DOHH2 (cell line): ENCODE measurements at regions not wholly inside any gene's neighbourhood (a gene's known extent, or its start where the extent isn't known, plus 50 kb on each side); places are given as distances from the start of the nearest gene placed in this dataset.

Experiments used
- H3F3A ChIP-seq: fragments of 200-600 bp; sonication (generic), shearing (Covaris generic); 2 replicates; pipeline ENCODE4 v1.6.0; 2016; ENCODE audit warnings: antibody characterized with exemption, mild to moderate bottlenecking; ENCODE audit not compliant: control insufficient read depth, insufficient read depth
- H3K27ac ChIP-seq: fragments of 200-600 bp; sonication (generic); 2 replicates; pipeline ENCODE4 v1.5.1; 2014; ENCODE audit warnings: low read depth, mild to moderate bottlenecking, low read length, moderate library complexity
- H3K27me3 ChIP-seq: fragments of 200-600 bp; sonication (generic); 2 replicates; pipeline ENCODE4 v1.6.1; 2014; ENCODE audit warnings: mild to moderate bottlenecking, low read length, mixed read lengths; ENCODE audit not compliant: control insufficient read depth
- H3K36me3 ChIP-seq: fragments of 200-600 bp; sonication (generic); 2 replicates; pipeline ENCODE4 v1.6.1; 2014; ENCODE audit warnings: mild to moderate bottlenecking, low read length, moderate library complexity, mixed read lengths; ENCODE audit not compliant: control insufficient read depth
- H3K4me1 ChIP-seq: fragments of 200-600 bp; sonication (generic); 2 replicates; pipeline ENCODE4 v1.6.1; 2014; ENCODE audit warnings: mild to moderate bottlenecking, low read length, mixed read lengths; ENCODE audit not compliant: control insufficient read depth
- H3K4me2 ChIP-seq: fragments of 200-600 bp; sonication (generic); 2 replicates; pipeline ENCODE4 v1.6.0; 2014; ENCODE audit warnings: mild to moderate bottlenecking, low read length, moderate library complexity
- H3K4me3 ChIP-seq: fragments of 200-600 bp; sonication (generic); 2 replicates; pipeline ENCODE4 v1.5.1; 2014; ENCODE audit warnings: mild to moderate bottlenecking, low read length, mixed read lengths
- H3K79me2 ChIP-seq: fragments of 200-600 bp; sonication (generic); 2 replicates; pipeline ENCODE4 v1.6.1; 2014; ENCODE audit warnings: mild to moderate bottlenecking, low read length, mixed read lengths; ENCODE audit not compliant: control insufficient read depth
- H3K9me2 ChIP-seq: fragments of 200-600 bp; sonication (generic); replicated peaks from 2 replicates; pipeline ENCODE4 v1.6.1; 2014; ENCODE audit warnings: mild to moderate bottlenecking, low read length, mixed read lengths; ENCODE audit not compliant: control insufficient read depth
- H3K9me3 ChIP-seq: fragments of 200-600 bp; sonication (generic); 2 replicates; pipeline ENCODE4 v1.6.1; 2014; ENCODE audit warnings: antibody characterized with exemption, low read length, mixed read lengths; ENCODE audit not compliant: control insufficient read depth, insufficient read depth
- H4K20me1 ChIP-seq: fragments of 200-600 bp; sonication (generic); 2 replicates; pipeline ENCODE4 v1.6.0; 2014; ENCODE audit warnings: low read depth, mild to moderate bottlenecking, antibody characterized with exemption, low read length, moderate library complexity; ENCODE audit not compliant: control insufficient read depth, insufficient read depth
- EZH2phosphoT487 ChIP-seq: fragments of 200-600 bp; sonication (generic); IDR thresholded peaks from 2 replicates; pipeline ENCODE4 v1.6.1; 2017; ENCODE audit warnings: borderline replicate concordance, mild to moderate bottlenecking, antibody characterized with exemption, low read length, moderate library complexity, mixed read lengths
- TF ChIP-seq, protein P1 (sequence below): fragments of 200-600 bp; sonication (generic); IDR thresholded peaks from one replicate; pipeline ENCODE4 v1.5.1; 2014; ENCODE audit warnings: antibody characterized with exemption, mild to moderate bottlenecking, low read depth, low read length; ENCODE audit not compliant: poor library complexity, severe bottlenecking

- Histone ChIP-seq H3K4me2 (no peak overlapping the region), H3K36me3 (no peaks in the 10 kb centered on the region), H3K4me1 (peaks cover 6% of the 10 kb centered on the region), H3K9me3 (no peaks in the 10 kb centered on the region), H3K27me3 (no peaks in the 10 kb centered on the region), H3K4me3 (no peak overlapping the region), H4K20me1 (no peaks in the 10 kb centered on the region), H3K79me2 (no peaks in the 10 kb centered on the region), H3K9me2 (no peaks in the 10 kb centered on the region), H3K27ac (no peak overlapping the region), H3F3A (no peaks in the 10 kb centered on the region)
- TF ChIP-seq EZH2phosphoT487, result no peak
- TF ChIP-seq, protein P1, sequence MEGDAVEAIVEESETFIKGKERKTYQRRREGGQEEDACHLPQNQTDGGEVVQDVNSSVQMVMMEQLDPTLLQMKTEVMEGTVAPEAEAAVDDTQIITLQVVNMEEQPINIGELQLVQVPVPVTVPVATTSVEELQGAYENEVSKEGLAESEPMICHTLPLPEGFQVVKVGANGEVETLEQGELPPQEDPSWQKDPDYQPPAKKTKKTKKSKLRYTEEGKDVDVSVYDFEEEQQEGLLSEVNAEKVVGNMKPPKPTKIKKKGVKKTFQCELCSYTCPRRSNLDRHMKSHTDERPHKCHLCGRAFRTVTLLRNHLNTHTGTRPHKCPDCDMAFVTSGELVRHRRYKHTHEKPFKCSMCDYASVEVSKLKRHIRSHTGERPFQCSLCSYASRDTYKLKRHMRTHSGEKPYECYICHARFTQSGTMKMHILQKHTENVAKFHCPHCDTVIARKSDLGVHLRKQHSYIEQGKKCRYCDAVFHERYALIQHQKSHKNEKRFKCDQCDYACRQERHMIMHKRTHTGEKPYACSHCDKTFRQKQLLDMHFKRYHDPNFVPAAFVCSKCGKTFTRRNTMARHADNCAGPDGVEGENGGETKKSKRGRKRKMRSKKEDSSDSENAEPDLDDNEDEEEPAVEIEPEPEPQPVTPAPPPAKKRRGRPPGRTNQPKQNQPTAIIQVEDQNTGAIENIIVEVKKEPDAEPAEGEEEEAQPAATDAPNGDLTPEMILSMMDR, result no peak
These were observed 95.7 kb downstream of the KCTD12 start for GRCh38 chr13:76790526-76790925.

- Histone ChIP-seq H3K36me3 (no peaks in the 10 kb centered on the region), H3K79me2 (no peaks in the 10 kb centered on the region), H3K9me3 (no peaks in the 10 kb centered on the region), H3K4me3 (no peak overlapping the region), H3K4me2 (no peak overlapping the region), H3F3A (no peaks in the 10 kb centered on the region), H3K27me3 (no peaks in the 10 kb centered on the region; the same call in 1 of the 2 replicates), H4K20me1 (no peaks in the 10 kb centered on the region), H3K27ac (no peak overlapping the region), H3K4me1 (peaks cover 6% of the 10 kb centered on the region), H3K9me2 (no peaks in the 10 kb centered on the region)
- TF ChIP-seq EZH2phosphoT487, result no peak
- TF ChIP-seq, protein P1, result no peak
These were observed 102.4 kb downstream of the KCTD12 start for GRCh38 chr13:76783798-76784197.

- no peaks in the 10 kb centered on the region for H3F3A ChIP-seq
- no peaks in the 10 kb centered on the region for H3K9me3 ChIP-seq
- H3K27me3 ChIP-seq, result no peaks in the 10 kb centered on the region; the same call in 1 of the 2 replicates
- TF ChIP-seq, protein P1, result no peak
- no peak for TF ChIP-seq EZH2phosphoT487
- no peaks in the 10 kb centered on the region for H4K20me1 ChIP-seq
- no peaks in the 10 kb centered on the region for H3K36me3 ChIP-seq
- no peaks in the 10 kb centered on the region for H3K4me1 ChIP-seq
- no peaks in the 10 kb centered on the region for H3K9me2 ChIP-seq
- H3K4me3 ChIP-seq, result no peak overlapping the region
- no peak overlapping the region for H3K4me2 ChIP-seq
- no peak overlapping the region for H3K27ac ChIP-seq
- H3K79me2 ChIP-seq, result no peaks in the 10 kb centered on the region
These were observed 107.4 kb downstream of the KCTD12 start for GRCh38 chr13:76778853-76779252.

GRCh38 chr13:76777096-76777495 lies 109.1 kb downstream of the KCTD12 start:
- no peak overlapping the region for H3K4me2 ChIP-seq
- H3K27me3 ChIP-seq, result no peaks in the 10 kb centered on the region
- no peaks in the 10 kb centered on the region for H3K36me3 ChIP-seq
- TF ChIP-seq, protein P1, result no peak
- TF ChIP-seq EZH2phosphoT487, result no peak
- no peaks in the 10 kb centered on the region for H3F3A ChIP-seq
- no peak overlapping the region for H3K27ac ChIP-seq
- no peaks in the 10 kb centered on the region for H3K9me2 ChIP-seq
- no peaks in the 10 kb centered on the region for H3K4me1 ChIP-seq
- H3K9me3 ChIP-seq, result no peaks in the 10 kb centered on the region
- H4K20me1 ChIP-seq, result no peaks in the 10 kb centered on the region
- H3K79me2 ChIP-seq, result no peaks in the 10 kb centered on the region
- H3K4me3 ChIP-seq, result no peak overlapping the region
